MG63 (cell line): ENCODE measurements at regions not wholly inside any gene's neighbourhood (a gene's known extent, or its start where the extent isn't known, plus 50 kb on each side); places are given as distances from the start of the nearest gene placed in this dataset.
A peak's percentile ranks its signal among the peaks of the same experiment; 100 is the strongest.
"Not testable (repeated sequence)": the region's sequence is repeated elsewhere in the genome, so short reads cannot be mapped to it uniquely, and the experiment has no call there.

Experiments used
- DNase-seq: peaks from one replicate; pipeline ENCODE4 v3.0.0-alpha.2; 2020
- H3K27me3 ChIP-seq: fragments of 250-450 bp; sonication (Bioruptor Pico); 2 replicates; pipeline ENCODE4 v1.5.1; 2020; ENCODE audit warnings: mild to moderate bottlenecking, moderate library complexity
- H3K36me3 ChIP-seq: fragments of 250-450 bp; sonication (Bioruptor Pico); 2 replicates; pipeline ENCODE4 v1.5.1; 2020; ENCODE audit warnings: mild to moderate bottlenecking, moderate library complexity
- H3K4me3 ChIP-seq: fragments of 250-450 bp; sonication (Bioruptor Pico); 2 replicates; pipeline ENCODE4 v1.5.1; 2020; ENCODE audit warnings: mild to moderate bottlenecking, moderate library complexity
- H3K9me3 ChIP-seq: fragments of 250-450 bp; sonication (Bioruptor Pico); 2 replicates; pipeline ENCODE4 v1.5.1; 2020; ENCODE audit warnings: mild to moderate bottlenecking, moderate library complexity

DNA sequence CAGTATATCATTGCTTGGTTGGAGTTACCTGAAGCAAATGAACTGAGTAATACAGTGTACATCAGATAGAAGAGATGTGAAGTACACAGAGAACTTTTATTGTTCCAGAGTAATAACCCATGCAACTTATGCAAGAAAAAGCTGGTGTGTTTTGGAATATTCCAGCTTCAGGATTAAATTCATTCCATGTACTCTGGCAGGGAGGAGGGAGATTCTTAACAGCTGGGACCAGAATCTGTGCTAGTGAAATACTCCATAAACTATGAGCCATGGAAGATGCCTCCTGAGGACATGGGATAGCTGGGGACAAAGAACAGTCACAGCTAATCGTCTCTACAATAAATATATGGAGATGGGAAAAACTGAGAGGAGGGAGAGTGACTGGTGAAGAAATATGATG, 101.6 kb upstream of the OTUD4 start:
- Histone ChIP-seq H3K4me3 (no peak overlapping the region), H3K36me3 (no peaks in the 10 kb centered on the region), H3K27me3 (no peaks in the 10 kb centered on the region), H3K9me3 (no peaks in the 10 kb centered on the region)
- no peak for DNase-seq

DNA sequence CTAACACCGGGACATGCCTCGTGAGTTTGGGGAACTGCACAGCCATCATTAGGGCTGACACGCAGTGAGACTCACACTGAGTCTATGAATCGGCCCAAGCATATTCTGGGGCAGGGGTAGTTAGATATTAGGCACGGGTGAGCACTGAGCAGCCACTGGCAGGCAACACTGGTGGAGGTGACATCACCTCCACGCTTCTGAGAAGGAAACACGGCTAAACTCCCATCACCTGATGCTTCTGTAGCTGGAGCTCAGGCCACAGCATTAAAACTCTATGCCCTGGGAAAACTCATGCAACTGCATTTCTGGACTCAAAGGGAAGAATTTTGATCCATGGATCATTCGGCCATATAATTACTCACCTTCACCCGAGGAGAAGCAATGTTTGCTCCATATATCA, 100.8 kb upstream of the OTUD4 start:
- no peak for DNase-seq
- Histone ChIP-seq H3K9me3 (no peaks in the 10 kb centered on the region), H3K27me3 (no peaks in the 10 kb centered on the region), H3K4me3 (no peak overlapping the region), H3K36me3 (no peaks in the 10 kb centered on the region)

DNA sequence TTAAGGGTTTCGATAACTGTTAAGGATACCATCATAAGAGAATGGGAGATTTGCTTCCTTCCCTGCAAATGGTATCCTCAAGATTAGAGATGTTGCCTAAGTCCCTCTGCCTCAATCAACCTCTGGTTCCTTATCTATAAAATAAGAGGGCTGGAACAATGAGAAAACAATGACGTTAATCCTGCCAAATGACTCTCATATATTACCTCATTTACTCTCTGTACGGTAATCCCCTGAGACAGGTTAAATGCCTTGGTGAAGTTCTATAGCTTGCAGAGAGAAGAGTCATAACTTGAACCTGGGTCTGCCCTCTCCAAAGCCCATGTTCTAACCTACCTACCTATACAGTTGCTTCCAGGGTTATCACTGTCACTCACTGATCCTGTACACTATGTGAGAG, 100.2 kb upstream of the OTUD4 start:
- DNase-seq: no peak
- Histone ChIP-seq H3K36me3 (no peaks in the 10 kb centered on the region), H3K4me3 (no peak overlapping the region), H3K9me3 (no peaks in the 10 kb centered on the region), H3K27me3 (no peaks in the 10 kb centered on the region)

DNA sequence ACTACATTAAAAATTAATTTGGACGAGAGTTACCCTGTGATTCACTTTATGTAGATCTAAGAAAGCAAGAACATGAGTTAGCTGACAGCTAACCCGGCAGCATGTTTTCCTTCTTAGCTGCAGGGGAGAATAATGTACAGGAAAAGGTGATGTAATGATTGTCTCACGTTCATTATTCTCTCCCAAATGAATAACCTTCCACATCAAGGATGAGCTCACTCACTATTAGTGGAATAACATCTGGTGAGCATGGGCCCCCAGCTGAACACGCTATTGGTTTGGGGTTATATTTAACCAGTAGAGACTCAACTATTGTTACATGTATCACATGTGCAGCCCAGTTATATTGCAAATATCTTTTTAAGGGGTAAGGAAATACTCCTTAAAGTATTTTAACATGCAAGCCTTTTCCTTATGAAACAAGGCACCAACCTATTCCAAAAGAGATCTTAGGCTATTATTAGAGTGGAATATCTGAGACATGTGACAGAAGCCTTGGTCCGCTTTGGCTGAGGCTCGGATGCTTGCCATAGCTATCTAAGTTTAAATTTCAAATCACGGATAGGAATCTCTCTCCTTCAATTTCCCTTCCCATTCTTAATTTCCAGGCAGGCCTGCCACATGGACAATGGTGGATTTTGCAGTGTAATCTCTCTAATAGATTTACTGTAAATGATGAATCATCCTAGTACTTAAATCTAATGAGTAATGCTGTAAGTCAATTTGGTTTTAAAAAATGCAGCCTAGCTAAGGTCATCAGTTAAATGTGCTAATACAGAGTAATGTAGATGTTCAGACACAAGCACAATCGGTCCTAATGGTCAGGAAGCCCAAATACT, 99.0 kb upstream of the OTUD4 start:
- no peak overlapping the region for H3K4me3 ChIP-seq
- no peaks in the 10 kb centered on the region for H3K36me3 ChIP-seq
- DNase-seq: peak; percentile 25
- no peaks in the 10 kb centered on the region for H3K27me3 ChIP-seq
- H3K9me3 ChIP-seq: no peaks in the 10 kb centered on the region

DNA sequence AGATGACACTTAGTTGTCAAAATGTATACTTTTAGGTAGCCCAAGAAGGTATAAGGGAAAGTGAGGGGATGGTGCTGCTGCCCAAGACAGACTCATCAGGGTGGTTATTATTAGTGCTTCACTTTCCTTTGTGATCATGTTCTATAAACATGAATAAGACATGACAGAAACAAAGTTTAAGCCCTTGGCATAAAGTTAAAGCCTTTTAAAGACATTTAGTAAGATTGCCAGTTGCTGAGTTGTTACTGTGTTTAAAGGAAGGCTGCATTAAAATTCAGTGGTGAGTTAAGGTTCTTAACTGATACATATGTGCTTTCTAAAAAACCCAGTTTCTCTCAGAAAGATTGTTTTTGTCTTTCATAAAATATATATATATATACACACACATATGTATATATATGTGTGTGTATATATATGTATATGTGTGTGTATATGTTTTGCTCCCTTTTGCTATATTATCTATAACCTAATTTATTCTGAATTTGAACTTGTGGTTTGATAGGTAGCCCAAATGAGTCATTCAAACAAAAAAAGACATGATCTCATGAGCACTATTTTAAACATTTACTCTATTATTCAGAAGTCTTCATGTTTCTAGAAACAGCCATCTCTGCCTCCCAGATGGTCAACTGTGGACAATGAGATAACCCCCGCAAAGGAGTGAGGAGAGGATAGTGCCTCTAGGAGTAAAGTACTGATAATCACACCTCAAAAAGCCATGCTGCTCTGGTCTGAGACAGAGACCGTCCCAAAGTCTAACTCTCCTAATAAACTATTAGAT, 98.1 kb upstream of the OTUD4 start:
- Histone ChIP-seq H3K27me3 (no peaks in the 10 kb centered on the region), H3K36me3 (no peaks in the 10 kb centered on the region), H3K4me3 (no peak overlapping the region), H3K9me3 (no peaks in the 10 kb centered on the region)
- DNase-seq: no peak

DNA sequence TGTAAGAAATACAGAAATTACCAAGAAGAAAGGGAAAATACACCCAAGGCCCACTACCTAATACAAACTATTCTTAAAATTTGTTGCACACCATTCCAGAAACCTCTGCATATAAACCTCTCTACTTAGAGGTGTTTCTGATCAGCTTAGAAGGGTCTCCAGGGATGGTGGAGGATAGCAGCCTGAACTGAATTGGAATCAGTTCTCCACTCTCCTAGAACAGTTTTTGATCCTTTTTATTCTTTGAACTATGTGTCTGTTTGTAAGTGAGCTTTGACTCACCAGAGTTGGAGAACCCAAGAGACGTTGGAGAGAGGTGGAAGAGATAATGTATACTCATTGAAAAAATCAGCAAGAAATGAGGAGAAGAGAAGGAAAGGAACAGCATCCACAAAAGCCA, 96.6 kb upstream of the OTUD4 start:
- DNase-seq: no peak

DNA sequence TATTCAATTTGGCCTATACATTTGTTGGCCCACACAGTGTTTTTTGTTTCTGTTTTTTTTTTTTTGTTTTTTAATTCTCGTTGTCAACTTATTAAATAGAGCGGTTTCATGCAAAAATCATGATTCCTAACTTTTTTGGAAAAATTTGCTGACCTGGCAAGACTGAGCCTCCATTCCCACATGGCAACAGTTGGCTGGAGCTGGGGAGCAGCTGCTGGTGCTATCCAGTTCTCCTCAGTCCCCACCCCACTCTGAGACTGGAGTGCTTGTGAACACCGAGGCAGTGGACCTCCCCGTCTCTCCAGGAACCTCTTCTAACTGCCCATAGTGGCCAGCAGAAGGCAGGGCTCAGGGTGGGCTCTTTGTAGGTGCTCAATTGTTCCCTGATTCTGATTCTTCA, 95.7 kb upstream of the OTUD4 start:
- H3K9me3 ChIP-seq: no peaks in the 10 kb centered on the region
- H3K4me3 ChIP-seq: no peak overlapping the region
- no peaks in the 10 kb centered on the region for H3K36me3 ChIP-seq
- no peak for DNase-seq
- no peaks in the 10 kb centered on the region for H3K27me3 ChIP-seq

More for the DNA sequence above, 96.6 kb upstream of the OTUD4 start:
- Histone ChIP-seq H3K27me3 (no peaks in the 10 kb centered on the region), H3K9me3 (no peaks in the 10 kb centered on the region), H3K36me3 (no peaks in the 10 kb centered on the region), H3K4me3 (no peak overlapping the region)

DNA sequence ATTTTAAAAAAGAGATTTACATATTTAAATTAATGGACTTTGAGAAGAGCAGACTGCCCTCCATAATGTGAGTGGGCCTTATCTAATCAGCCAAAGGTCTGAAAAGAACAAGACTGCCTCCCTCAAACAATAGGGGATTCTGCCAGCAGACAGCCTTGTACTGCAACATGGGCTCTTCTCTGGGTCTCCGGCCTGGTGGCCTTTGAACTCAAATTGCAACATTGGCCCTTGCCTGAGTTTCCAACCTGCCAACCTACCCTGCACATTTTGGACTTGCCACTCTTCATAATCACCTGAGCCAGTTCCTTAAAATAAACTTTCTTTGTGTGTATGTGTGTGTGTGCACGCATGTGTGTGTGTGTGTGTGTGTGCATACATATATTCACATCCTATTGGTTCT, 90.8 kb upstream of the OTUD4 start:
- Histone ChIP-seq H3K27me3 (no peaks in the 10 kb centered on the region), H3K4me3 (no peak overlapping the region), H3K36me3 (no peaks in the 10 kb centered on the region), H3K9me3 (no peaks in the 10 kb centered on the region)
- no peak for DNase-seq

DNA sequence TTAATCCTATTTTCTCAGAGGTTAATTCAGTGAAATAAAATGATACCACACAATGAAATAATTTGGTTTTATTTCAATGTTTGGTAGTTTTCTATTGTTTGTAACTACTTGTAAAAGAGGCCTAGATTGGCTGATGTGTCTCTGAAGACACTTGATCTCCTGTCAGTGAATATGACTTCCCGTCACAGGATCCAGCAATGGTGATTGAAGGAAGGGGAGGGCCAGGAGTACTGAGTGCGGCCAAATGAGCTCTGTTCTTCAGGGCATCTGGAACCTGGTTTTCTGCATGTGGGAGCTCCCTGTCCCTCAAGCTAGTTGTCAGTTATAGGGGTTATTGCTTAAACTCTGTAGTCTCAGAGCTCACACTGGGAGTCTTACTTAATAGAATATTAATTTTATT, 86.5 kb upstream of the OTUD4 start:
- Histone ChIP-seq H3K27me3 (no peaks in the 10 kb centered on the region), H3K36me3 (no peaks in the 10 kb centered on the region), H3K9me3 (no peaks in the 10 kb centered on the region), H3K4me3 (no peak overlapping the region)
- DNase-seq: no peak

DNA sequence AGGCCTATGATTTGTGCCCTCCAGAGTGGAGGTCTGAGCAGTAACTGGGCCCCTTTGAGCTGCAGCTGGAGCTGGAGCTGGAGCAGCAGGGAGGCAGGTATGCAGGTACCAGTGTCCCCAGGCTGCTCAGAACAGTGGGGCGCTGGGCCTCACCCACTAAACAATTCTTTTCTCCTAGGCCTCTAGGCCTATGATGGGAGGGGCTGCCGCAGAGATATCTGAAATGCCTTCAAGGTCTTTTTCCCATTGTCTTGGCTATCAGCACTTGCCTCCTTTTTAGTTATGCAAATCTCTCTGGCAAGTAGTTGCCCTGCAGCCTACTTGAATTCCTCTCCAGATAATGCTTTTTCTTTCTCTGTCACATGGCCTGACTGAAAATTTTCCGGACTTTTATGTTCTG, 79.7 kb upstream of the OTUD4 start:
- Histone ChIP-seq H3K27me3 (no peaks in the 10 kb centered on the region), H3K36me3 (no peaks in the 10 kb centered on the region), H3K9me3 (no peaks in the 10 kb centered on the region), H3K4me3 (no peak overlapping the region)
- no peak for DNase-seq

DNA sequence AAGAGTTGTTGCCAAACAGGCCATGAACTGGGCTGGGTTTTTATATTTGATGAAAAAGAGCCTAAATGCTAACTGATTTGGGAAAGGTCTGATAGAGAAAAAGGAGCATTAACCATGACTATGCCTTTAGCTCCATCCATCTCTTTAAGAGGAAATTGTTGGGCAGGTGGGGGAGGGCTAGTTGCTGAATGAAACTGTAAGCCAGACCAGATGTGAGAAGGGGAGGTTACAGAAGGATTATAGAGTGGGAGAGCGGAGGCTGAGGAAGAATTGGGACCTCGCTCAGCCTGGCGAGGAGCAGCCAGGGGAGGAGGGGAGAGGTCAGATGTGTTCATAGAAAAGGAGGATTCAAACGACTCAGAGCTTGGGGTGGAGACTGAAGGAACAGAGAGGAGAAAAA, 74.9 kb upstream of the OTUD4 start:
- not testable (repeated sequence) for H3K9me3 ChIP-seq, H3K4me3 ChIP-seq, DNase-seq, H3K27me3 ChIP-seq, H3K36me3 ChIP-seq

DNA sequence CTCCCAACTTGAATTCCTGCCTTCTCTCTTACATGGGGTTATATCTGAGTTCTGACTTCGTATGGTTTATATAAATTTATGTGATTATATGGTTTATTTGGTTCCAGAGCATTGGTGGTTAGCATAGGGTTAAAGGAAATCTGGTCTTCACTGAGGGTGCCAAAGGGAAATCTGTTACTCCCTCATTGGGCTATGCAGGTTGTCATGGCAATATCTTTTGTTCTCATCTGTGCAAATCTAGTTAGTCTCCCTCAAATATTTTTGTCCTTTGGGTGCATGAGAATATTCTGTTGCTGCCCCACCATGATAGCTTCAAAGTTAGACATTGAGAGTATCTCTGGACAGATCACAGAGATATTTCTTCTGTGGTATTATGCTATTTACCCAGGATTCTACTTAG, 71.8 kb upstream of the OTUD4 start:
- H3K27me3 ChIP-seq: no peaks in the 10 kb centered on the region
- no peaks in the 10 kb centered on the region for H3K9me3 ChIP-seq
- H3K36me3 ChIP-seq: no peaks in the 10 kb centered on the region
- H3K4me3 ChIP-seq: no peak overlapping the region
- DNase-seq: no peak

DNA sequence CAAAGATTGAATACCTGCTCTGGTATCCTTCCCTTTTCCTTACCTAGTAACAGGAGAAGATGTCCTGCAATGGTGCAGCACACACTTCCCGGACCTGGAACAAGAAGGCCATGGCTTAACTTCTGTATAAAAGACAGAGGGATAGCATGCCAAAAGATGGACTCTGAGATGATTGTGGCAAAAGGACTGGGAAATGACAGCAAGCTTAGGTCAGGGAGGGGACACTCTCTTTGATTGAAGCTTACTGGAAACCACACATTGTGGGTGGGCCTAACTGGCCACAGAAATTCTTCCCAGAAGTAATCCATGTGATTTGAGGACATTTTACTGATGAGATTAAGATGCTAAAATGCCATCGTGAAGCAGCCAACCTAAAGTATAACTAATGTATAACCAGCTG, 71.0 kb upstream of the OTUD4 start:
- Histone ChIP-seq H3K9me3 (no peaks in the 10 kb centered on the region), H3K36me3 (no peaks in the 10 kb centered on the region), H3K4me3 (no peak overlapping the region), H3K27me3 (no peaks in the 10 kb centered on the region)
- DNase-seq: no peak

DNA sequence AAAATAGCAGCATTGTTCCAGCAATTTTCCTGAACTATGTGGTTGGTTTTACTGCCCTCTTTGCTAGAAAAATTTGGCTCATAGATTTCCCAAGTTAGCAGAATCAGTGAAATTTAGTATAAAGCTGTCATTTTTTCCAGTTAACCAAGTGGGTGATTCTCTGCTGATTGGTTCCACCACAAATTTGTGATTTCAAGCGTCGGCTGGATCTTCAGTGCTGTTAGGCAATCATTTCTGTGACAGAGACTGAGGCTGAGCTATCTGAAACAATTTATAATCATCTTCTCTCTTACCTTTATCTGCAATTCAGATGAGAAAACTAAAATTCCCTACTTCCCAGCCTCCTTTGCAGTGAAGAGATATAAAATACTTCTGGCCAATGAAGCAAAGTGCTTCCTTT, 68.6 kb upstream of the OTUD4 start:
- Histone ChIP-seq H3K36me3 (no peaks in the 10 kb centered on the region), H3K27me3 (no peaks in the 10 kb centered on the region), H3K4me3 (no peak overlapping the region), H3K9me3 (no peaks in the 10 kb centered on the region)
- DNase-seq: no peak

DNA sequence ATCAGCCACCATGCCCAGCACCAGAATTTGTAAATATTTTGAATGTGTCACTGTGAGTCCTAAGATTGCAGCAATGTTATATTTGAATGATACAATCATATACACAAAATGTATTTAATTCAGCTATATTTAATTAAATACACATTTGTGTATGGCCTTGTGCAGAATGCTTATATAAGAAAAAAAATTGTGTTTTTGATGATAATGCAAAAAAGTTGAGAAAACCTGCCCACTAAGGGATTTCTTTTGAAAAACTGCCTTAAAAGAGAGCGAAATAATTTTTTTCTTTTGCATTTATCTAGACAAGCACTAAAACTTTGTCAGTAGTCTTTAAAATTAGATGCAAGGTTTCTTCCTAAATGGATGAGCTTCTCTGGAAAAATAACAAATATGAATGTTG, 68.1 kb upstream of the OTUD4 start:
- Histone ChIP-seq H3K9me3 (no peaks in the 10 kb centered on the region), H3K4me3 (no peak overlapping the region), H3K27me3 (no peaks in the 10 kb centered on the region), H3K36me3 (no peaks in the 10 kb centered on the region)
- no peak for DNase-seq

DNA sequence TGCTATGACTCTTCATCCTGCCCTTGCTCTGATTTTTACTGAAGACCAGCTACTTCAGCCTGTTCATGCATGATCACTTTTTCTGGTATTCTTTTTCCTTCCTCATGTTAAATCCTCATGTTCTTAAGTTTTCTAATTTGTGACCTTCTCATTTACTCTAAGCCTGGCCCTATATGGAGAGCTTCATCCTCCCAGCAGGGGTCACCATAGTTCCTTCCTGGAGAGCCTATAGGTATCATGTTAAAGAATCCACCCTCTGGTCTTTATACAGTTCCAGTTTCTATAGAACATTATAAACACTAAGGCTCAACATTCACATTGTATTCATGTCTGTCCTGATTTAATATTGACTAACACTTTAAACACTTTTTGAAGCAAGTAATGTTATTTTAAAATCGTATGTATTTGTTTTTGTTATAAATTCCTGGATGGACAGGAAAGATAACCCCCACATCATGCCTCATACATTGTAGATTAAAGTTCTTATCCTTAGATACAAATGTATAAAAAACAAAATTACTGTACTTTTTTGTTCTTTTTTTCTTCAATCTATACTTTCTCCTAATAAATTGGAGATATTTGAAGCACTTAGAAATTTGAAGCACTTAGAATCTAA, 53.8 kb upstream of the OTUD4 start:
- DNase-seq: peak; percentile 31
- H3K36me3 ChIP-seq: no peaks in the 10 kb centered on the region
- no peak overlapping the region for H3K4me3 ChIP-seq

DNA sequence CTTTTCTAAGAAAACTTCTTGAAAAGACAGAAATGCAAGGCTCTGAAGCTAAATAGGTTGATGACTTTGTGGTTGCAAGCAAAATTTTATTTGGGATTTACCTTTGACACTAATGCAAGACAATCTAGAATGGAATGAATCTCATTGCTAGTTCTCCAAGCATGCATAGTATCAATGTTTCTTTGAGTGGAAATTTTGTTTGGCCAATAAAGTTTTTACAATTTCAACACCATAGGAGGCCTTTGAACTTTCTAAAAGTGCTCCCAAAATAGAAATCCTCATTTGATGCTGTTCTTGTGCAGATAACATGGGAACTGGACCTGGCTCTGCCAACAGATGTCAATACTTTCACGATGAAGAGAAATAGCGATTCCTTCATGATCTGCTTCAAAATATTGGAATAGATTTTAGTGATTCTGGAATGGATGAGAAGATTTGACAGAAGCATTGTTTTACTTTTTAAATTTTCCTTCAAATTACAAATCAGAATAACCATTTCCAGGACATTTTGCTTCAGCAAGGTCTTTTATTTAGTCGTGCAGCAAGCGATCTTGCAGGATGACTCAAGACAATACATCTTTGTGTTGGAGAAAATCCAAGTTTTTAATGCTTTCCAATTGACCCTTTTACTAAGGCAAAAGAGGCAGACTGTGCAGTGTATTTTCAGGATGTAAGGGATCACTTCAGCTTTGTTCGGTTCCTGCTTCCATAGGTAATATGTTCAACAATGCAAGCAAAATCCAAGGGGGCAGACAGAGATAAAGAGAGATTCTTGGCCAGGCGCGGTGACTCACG, 51.7 kb upstream of the OTUD4 start:
- no peaks in the 10 kb centered on the region for H3K27me3 ChIP-seq
- H3K9me3 ChIP-seq: no peaks in the 10 kb centered on the region
- no peak overlapping the region for H3K4me3 ChIP-seq
- no peaks in the 10 kb centered on the region for H3K36me3 ChIP-seq
- DNase-seq: no peak

More for the DNA sequence above, 53.8 kb upstream of the OTUD4 start:
- H3K9me3 ChIP-seq: no peaks in the 10 kb centered on the region
- H3K27me3 ChIP-seq: no peaks in the 10 kb centered on the region
